ENCODE measurements at regions not wholly inside any gene's neighbourhood (a gene's known extent, or its start where the extent isn't known, plus 50 kb on each side); places are given as distances from the start of the nearest gene placed in this dataset.

- WGBS (ENCODE audit: extremely low coverage, insufficient read length, low lambda C conversion rate): no CpG with 5 or more reads among the region's 3 CpGs
- no peak overlapping the region for H3K14ac ChIP-seq (ENCODE audit: insufficient read depth, low read length)
- H3T11ph ChIP-seq (ENCODE audit: low read length): no peak overlapping the region
- H4K91ac ChIP-seq (ENCODE audit: insufficient read length, low read depth, low read length): no peak overlapping the region
- DNase-seq: no peak
- H2BK15ac ChIP-seq (ENCODE audit: low read depth, low read length): no peak overlapping the region
- H2BK5ac ChIP-seq (ENCODE audit: insufficient read length, low read length): no peak overlapping the region
- H2BK12ac ChIP-seq (ENCODE audit: insufficient read length, low read depth, low read length): no peak overlapping the region
- no peak overlapping the region for H3K23ac ChIP-seq (ENCODE audit: insufficient read length, low read depth, low read length)
- Mint-ChIP-seq H3K27me3 (ENCODE audit: low read depth) (no peaks in the 10 kb centered on the region), H3K4me1 (peaks cover 25% of the 10 kb centered on the region in 2 experiments), H3K9me3 (no peaks in the 10 kb centered on the region), H3K4me3 (no peak overlapping the region), H3K27ac (no peak overlapping the region), H3K36me3 (ENCODE audit: insufficient read depth in 1 of 3, low read depth in 3 of 3) (no peaks in the 10 kb centered on the region)
- no peak overlapping the region for H3K4ac ChIP-seq (ENCODE audit: low read depth, low read length)
- H3K9me3 ChIP-seq (ENCODE audit: control insufficient read depth, low read depth, low read length): no peaks in the 10 kb centered on the region
- H3K4me1 ChIP-seq (ENCODE audit: insufficient read depth, low read length): peaks cover 2% of the 10 kb centered on the region
- no peaks in the 10 kb centered on the region for H4K20me1 ChIP-seq (ENCODE audit: control insufficient read depth, insufficient read depth, insufficient read length)
- H4K8ac ChIP-seq (replicated peaks; ENCODE audit: insufficient read length, low read depth, low read length): no peak overlapping the region
- no peak overlapping the region for H4K5ac ChIP-seq (ENCODE audit: insufficient read length, low read depth, low read length)
- no peak overlapping the region for H2AK5ac ChIP-seq (ENCODE audit: insufficient read length, low read length)
- TF ChIP-seq CTCF (conservative IDR thresholded peaks at IDR 0.05): no peak
- no peak overlapping the region for H3K27ac ChIP-seq (ENCODE audit: insufficient read length, low read depth, low read length)
- no peaks in the 10 kb centered on the region for H3K79me1 ChIP-seq (ENCODE audit: insufficient read depth, low read depth, low read length, poor library complexity, severe bottlenecking)
- no peak overlapping the region for H3K56ac ChIP-seq (ENCODE audit: insufficient read length, low read depth, low read length)
- H3K27me3 ChIP-seq (ENCODE audit: insufficient read depth, low read length): no peaks in the 10 kb centered on the region
- H3K18ac ChIP-seq (ENCODE audit: insufficient read length, low read depth, low read length): no peak overlapping the region
- no peaks in the 10 kb centered on the region for H3K23me2 ChIP-seq (ENCODE audit: insufficient read length, low read depth, low read length, poor library complexity, severe bottlenecking)
- H3K79me2 ChIP-seq (ENCODE audit: insufficient read depth, low read length): no peaks in the 10 kb centered on the region
- no peak overlapping the region for H2BK20ac ChIP-seq (ENCODE audit: low read depth, low read length, poor library complexity, severe bottlenecking)
- H2AFZ ChIP-seq (ENCODE audit: low read length): no peak overlapping the region
- H2BK120ac ChIP-seq (ENCODE audit: low read depth, low read length, poor library complexity, severe bottlenecking): no peak overlapping the region
- H3K4me2 ChIP-seq (ENCODE audit: insufficient read depth, insufficient read length, low read length): no peak overlapping the region
- no peak overlapping the region for H3K9ac ChIP-seq (ENCODE audit: extremely low read depth, insufficient read length, low read length)
Observed at GRCh38 chr2:64727013-64727767, 73.5 kb upstream of the SERTAD2 start.

Data from H9 (cell line).